HepG2 (cell line): ENCODE measurements at regions not wholly inside any gene's neighbourhood (a gene's known extent, or its start where the extent isn't known, plus 50 kb on each side); places are given as distances from the start of the nearest gene placed in this dataset.
A peak's percentile ranks its signal among the peaks of the same experiment; 100 is the strongest.

Experiments
- HES4 ChIP-seq: sonication (generic); formaldehyde crosslinking; IDR thresholded peaks from 2 replicates; pipeline ENCODE4 v1.9.0; 2021; ENCODE audit warnings: mild to moderate bottlenecking, missing genetic modification reagents, borderline replicate concordance
- IKZF1 ChIP-seq: fragments of 450-650 bp; IDR thresholded peaks from 2 replicates; pipeline ENCODE4 v1.7.1; 2016
- KDM5B ChIP-seq: sonication (generic); formaldehyde crosslinking; IDR thresholded peaks from 2 replicates; pipeline ENCODE4 v1.4.0; 2020; ENCODE audit warnings: missing genetic modification reagents, mild to moderate bottlenecking, borderline replicate concordance
- NAIF1 ChIP-seq: sonication (generic); formaldehyde crosslinking; IDR thresholded peaks from 2 replicates; pipeline ENCODE4 v1.5.0; 2020; ENCODE audit warnings: mild to moderate bottlenecking, missing genetic modification reagents, borderline replicate concordance
- PHF5A ChIP-seq: IDR thresholded peaks from one replicate; pipeline ENCODE4 v1.6.1; 2018; ENCODE audit warnings: low read depth, missing genetic modification reagents; ENCODE audit not compliant: unreplicated experiment
- POLR2G ChIP-seq: fragments of 200-400 bp; formaldehyde crosslinking; IDR thresholded peaks from 2 replicates; pipeline ENCODE4 v1.6.1; 2018; ENCODE audit warnings: mild to moderate bottlenecking, low read depth, low read length, moderate library complexity
- SATB2 ChIP-seq: sonication (generic); formaldehyde crosslinking; IDR thresholded peaks from 2 replicates; pipeline ENCODE4 v1.5.0; 2020; ENCODE audit warnings: missing genetic modification reagents
- SRSF9 ChIP-seq: fragments of 200-400 bp; formaldehyde crosslinking; IDR thresholded peaks from 2 replicates; pipeline ENCODE4 v1.6.1; 2018; ENCODE audit warnings: borderline replicate concordance, mild to moderate bottlenecking, low read depth, low read length; ENCODE audit not compliant: insufficient read depth, poor library complexity, severe bottlenecking
- TEAD2 ChIP-seq: sonication (generic); formaldehyde crosslinking; IDR thresholded peaks from 2 replicates; pipeline ENCODE4 v1.9.0; 2021; ENCODE audit warnings: missing genetic modification reagents
- ZBTB42 ChIP-seq: sonication (generic); formaldehyde crosslinking; IDR thresholded peaks from 2 replicates; pipeline ENCODE4 v1.5.0; 2020; ENCODE audit warnings: mild to moderate bottlenecking, missing genetic modification reagents
- ZNF207 ChIP-seq: fragments of 450-650 bp; IDR thresholded peaks from 2 replicates; pipeline ENCODE4 v1.6.1; 2016; ENCODE audit warnings: antibody characterized with exemption, borderline replicate concordance
- ZNF577 ChIP-seq: sonication (generic); formaldehyde crosslinking; IDR thresholded peaks from 2 replicates; pipeline ENCODE4 v1.4.0; 2020; ENCODE audit warnings: mild to moderate bottlenecking, low read depth, missing genetic modification reagents, borderline replicate concordance
- ZNF678 ChIP-seq: sonication (generic); formaldehyde crosslinking; IDR thresholded peaks from 2 replicates; pipeline ENCODE4 v1.4.0; 2020; ENCODE audit warnings: mild to moderate bottlenecking, missing genetic modification reagents
- ZNF709 ChIP-seq: sonication (generic); formaldehyde crosslinking; IDR thresholded peaks from 2 replicates; pipeline ENCODE4 v1.5.0; 2020; ENCODE audit warnings: mild to moderate bottlenecking, missing genetic modification reagents
- TF ChIP-seq, protein P1 (sequence below): sonication (generic); formaldehyde crosslinking; IDR thresholded peaks from 2 replicates; pipeline ENCODE4 v1.8.0; 2022; ENCODE audit warnings: missing genetic modification reagents, mild to moderate bottlenecking, moderate library complexity, borderline replicate concordance
- TF ChIP-seq, protein P2 (sequence below): sonication (generic); formaldehyde crosslinking; IDR thresholded peaks from 2 replicates; pipeline ENCODE4 v1.4.0; 2020; ENCODE audit warnings: missing genetic modification reagents
- TF ChIP-seq, protein P3 (sequence below), 2 experiments: IDR thresholded peaks; 2 replicates each; pipeline ENCODE4 v1.6.1; 2011 to 2012; ENCODE audit warnings: low read length in 2 of 2, borderline replicate concordance in 1 of 2, low read depth in 1 of 2, mild to moderate bottlenecking in 1 of 2, moderate library complexity in 1 of 2
- TF ChIP-seq, protein P4 (sequence below): sonication (generic); formaldehyde crosslinking; IDR thresholded peaks from 2 replicates; pipeline ENCODE4 v1.4.0; 2020; ENCODE audit warnings: missing genetic modification reagents, mild to moderate bottlenecking, borderline replicate concordance

DNA sequence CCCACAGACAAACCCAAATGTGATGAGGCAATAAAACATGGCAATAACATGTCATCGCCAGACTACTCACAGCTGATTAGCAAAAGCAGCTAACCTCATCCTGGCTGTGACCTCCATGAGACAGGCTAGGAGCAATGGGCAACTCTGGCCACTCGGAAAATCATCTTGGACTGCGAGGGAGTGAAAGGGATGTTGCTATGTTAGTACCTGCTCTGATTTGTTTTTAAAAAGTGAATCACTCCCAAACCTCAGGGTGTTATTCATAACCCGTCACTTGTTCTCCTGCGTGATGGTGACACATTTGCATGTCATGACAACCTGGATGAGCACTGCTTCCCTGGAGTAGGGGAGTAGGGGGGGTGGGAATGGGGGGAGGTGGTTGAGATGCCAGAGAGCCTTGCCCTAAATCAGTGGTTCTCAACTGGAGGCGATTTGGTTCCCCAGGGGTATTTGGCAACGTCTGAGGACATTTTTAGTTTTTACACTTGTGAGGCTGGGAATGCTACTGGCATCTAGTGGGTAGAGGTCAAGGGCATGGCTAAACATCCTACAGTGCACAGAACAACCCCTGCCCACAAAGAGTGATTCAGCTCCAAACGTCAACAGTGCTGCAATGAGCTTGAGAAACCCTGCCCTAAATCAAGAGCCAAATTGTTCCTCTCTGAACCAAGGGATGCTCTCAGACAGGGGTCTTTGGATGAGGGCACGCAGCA is 241.7 kb downstream of the SOX9 start (continued):
- no peak for TF ChIP-seq SRSF9
- TF ChIP-seq, protein P1, sequence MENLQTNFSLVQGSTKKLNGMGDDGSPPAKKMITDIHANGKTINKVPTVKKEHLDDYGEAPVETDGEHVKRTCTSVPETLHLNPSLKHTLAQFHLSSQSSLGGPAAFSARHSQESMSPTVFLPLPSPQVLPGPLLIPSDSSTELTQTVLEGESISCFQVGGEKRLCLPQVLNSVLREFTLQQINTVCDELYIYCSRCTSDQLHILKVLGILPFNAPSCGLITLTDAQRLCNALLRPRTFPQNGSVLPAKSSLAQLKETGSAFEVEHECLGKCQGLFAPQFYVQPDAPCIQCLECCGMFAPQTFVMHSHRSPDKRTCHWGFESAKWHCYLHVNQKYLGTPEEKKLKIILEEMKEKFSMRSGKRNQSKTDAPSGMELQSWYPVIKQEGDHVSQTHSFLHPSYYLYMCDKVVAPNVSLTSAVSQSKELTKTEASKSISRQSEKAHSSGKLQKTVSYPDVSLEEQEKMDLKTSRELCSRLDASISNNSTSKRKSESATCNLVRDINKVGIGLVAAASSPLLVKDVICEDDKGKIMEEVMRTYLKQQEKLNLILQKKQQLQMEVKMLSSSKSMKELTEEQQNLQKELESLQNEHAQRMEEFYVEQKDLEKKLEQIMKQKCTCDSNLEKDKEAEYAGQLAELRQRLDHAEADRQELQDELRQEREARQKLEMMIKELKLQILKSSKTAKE (CRISPR knock-in tag): no peak
- no peak for TF ChIP-seq PHF5A
- no peak for TF ChIP-seq ZBTB42 (CRISPR knock-in tag)
- TF ChIP-seq TEAD2 (CRISPR knock-in tag): no peak
- TF ChIP-seq, protein P2, sequence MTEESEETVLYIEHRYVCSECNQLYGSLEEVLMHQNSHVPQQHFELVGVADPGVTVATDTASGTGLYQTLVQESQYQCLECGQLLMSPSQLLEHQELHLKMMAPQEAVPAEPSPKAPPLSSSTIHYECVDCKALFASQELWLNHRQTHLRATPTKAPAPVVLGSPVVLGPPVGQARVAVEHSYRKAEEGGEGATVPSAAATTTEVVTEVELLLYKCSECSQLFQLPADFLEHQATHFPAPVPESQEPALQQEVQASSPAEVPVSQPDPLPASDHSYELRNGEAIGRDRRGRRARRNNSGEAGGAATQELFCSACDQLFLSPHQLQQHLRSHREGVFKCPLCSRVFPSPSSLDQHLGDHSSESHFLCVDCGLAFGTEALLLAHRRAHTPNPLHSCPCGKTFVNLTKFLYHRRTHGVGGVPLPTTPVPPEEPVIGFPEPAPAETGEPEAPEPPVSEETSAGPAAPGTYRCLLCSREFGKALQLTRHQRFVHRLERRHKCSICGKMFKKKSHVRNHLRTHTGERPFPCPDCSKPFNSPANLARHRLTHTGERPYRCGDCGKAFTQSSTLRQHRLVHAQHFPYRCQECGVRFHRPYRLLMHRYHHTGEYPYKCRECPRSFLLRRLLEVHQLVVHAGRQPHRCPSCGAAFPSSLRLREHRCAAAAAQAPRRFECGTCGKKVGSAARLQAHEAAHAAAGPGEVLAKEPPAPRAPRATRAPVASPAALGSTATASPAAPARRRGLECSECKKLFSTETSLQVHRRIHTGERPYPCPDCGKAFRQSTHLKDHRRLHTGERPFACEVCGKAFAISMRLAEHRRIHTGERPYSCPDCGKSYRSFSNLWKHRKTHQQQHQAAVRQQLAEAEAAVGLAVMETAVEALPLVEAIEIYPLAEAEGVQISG (CRISPR knock-in tag): peak; percentile 13; the same call in 1 of the 2 replicates
- no peak for TF ChIP-seq NAIF1 (CRISPR knock-in tag)
- no peak for TF ChIP-seq SATB2 (CRISPR knock-in tag)
- TF ChIP-seq HES4 (CRISPR knock-in tag): no peak
- TF ChIP-seq, protein P3, sequence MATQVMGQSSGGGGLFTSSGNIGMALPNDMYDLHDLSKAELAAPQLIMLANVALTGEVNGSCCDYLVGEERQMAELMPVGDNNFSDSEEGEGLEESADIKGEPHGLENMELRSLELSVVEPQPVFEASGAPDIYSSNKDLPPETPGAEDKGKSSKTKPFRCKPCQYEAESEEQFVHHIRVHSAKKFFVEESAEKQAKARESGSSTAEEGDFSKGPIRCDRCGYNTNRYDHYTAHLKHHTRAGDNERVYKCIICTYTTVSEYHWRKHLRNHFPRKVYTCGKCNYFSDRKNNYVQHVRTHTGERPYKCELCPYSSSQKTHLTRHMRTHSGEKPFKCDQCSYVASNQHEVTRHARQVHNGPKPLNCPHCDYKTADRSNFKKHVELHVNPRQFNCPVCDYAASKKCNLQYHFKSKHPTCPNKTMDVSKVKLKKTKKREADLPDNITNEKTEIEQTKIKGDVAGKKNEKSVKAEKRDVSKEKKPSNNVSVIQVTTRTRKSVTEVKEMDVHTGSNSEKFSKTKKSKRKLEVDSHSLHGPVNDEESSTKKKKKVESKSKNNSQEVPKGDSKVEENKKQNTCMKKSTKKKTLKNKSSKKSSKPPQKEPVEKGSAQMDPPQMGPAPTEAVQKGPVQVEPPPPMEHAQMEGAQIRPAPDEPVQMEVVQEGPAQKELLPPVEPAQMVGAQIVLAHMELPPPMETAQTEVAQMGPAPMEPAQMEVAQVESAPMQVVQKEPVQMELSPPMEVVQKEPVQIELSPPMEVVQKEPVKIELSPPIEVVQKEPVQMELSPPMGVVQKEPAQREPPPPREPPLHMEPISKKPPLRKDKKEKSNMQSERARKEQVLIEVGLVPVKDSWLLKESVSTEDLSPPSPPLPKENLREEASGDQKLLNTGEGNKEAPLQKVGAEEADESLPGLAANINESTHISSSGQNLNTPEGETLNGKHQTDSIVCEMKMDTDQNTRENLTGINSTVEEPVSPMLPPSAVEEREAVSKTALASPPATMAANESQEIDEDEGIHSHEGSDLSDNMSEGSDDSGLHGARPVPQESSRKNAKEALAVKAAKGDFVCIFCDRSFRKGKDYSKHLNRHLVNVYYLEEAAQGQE (IDR thresholded peaks at IDR 0.05; ENCODE audit: borderline replicate concordance in 1 of 2, low read depth in 1 of 2, low read length in 2 of 2): no peak
- TF ChIP-seq KDM5B (CRISPR knock-in tag): no peak
- TF ChIP-seq IKZF1: no peak
- TF ChIP-seq ZNF678 (CRISPR knock-in tag): no peak
- TF ChIP-seq, protein P4, sequence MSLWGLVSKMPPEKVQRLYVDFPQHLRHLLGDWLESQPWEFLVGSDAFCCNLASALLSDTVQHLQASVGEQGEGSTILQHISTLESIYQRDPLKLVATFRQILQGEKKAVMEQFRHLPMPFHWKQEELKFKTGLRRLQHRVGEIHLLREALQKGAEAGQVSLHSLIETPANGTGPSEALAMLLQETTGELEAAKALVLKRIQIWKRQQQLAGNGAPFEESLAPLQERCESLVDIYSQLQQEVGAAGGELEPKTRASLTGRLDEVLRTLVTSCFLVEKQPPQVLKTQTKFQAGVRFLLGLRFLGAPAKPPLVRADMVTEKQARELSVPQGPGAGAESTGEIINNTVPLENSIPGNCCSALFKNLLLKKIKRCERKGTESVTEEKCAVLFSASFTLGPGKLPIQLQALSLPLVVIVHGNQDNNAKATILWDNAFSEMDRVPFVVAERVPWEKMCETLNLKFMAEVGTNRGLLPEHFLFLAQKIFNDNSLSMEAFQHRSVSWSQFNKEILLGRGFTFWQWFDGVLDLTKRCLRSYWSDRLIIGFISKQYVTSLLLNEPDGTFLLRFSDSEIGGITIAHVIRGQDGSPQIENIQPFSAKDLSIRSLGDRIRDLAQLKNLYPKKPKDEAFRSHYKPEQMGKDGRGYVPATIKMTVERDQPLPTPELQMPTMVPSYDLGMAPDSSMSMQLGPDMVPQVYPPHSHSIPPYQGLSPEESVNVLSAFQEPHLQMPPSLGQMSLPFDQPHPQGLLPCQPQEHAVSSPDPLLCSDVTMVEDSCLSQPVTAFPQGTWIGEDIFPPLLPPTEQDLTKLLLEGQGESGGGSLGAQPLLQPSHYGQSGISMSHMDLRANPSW (CRISPR knock-in tag): no peak
- TF ChIP-seq ZNF709: no peak
- no peak for TF ChIP-seq ZNF207
- no peak for TF ChIP-seq POLR2G
- no peak for TF ChIP-seq ZNF577 (CRISPR knock-in tag)
